NB4 (cell line): ENCODE measurements at regions not wholly inside any gene's neighbourhood (a gene's known extent, or its start where the extent isn't known, plus 50 kb on each side); places are given as distances from the start of the nearest gene placed in this dataset.

Source experiments
- CTCF ChIP-seq: IDR thresholded peaks from one replicate; pipeline ENCODE4 v1.5.1; 2012; ENCODE audit warnings: low read depth, low read length
- MAX ChIP-seq: IDR thresholded peaks from 2 replicates; pipeline ENCODE4 v1.6.1; 2011; ENCODE audit warnings: low read depth, low read length
- MYC ChIP-seq: IDR thresholded peaks from 2 replicates; pipeline ENCODE4 v1.6.1; 2011; ENCODE audit warnings: low read depth, low read length
- POLR2A ChIP-seq: IDR thresholded peaks from 2 replicates; pipeline ENCODE4 v1.6.1; 2011; ENCODE audit warnings: mild to moderate bottlenecking; ENCODE audit not compliant: insufficient read length; ENCODE audit errors: extremely low read depth

- TF ChIP-seq POLR2A (no peak), CTCF (no peak), MYC (no peak), MAX (no peak)
Observed at GRCh38 chr17:34765291-34765690, 185.9 kb downstream of the TMEM132E start.
